Gastroesophageal sphincter (tissue), 3 donors: ENCODE measurements at regions not wholly inside any gene's neighbourhood (a gene's known extent, or its start where the extent isn't known, plus 50 kb on each side); places are given as distances from the start of the nearest gene placed in this dataset.

ENCODE experiments used
- EP300 ChIP-seq: sonication (generic); formaldehyde crosslinking; IDR thresholded peaks from one replicate; pipeline ENCODE4 v1.6.1; 2017; ENCODE audit warnings: antibody characterized with exemption, mild to moderate bottlenecking
- POLR2A ChIP-seq, 2 donors: fragments of 450-650 bp; IDR thresholded peaks; one replicate each; pipeline ENCODE4 v1.6.1; 2017; ENCODE audit warnings: antibody characterized with exemption in 2 of 2, mild to moderate bottlenecking in 2 of 2, moderate library complexity in 1 of 2
- POLR2AphosphoS5 ChIP-seq: sonication (generic); formaldehyde crosslinking; IDR thresholded peaks from one replicate; pipeline ENCODE4 v1.6.1; 2017; ENCODE audit warnings: antibody characterized with exemption
- TF ChIP-seq, protein P1 (sequence below), 4 experiments: fragments of 200-600 bp in 2 of 4; fragments of 450-650 bp in 2 of 4; sonication (generic) in 1 of 4; IDR thresholded peaks; one replicate each; pipeline ENCODE4 v1.5.1; 2017 to 2019; ENCODE audit warnings: antibody characterized with exemption in 4 of 4, mild to moderate bottlenecking in 2 of 4, moderate library complexity in 2 of 4

GRCh38 chr1:233844692-233845091 is 59.8 kb upstream of the SLC35F3 start:
- TF ChIP-seq, protein P1, sequence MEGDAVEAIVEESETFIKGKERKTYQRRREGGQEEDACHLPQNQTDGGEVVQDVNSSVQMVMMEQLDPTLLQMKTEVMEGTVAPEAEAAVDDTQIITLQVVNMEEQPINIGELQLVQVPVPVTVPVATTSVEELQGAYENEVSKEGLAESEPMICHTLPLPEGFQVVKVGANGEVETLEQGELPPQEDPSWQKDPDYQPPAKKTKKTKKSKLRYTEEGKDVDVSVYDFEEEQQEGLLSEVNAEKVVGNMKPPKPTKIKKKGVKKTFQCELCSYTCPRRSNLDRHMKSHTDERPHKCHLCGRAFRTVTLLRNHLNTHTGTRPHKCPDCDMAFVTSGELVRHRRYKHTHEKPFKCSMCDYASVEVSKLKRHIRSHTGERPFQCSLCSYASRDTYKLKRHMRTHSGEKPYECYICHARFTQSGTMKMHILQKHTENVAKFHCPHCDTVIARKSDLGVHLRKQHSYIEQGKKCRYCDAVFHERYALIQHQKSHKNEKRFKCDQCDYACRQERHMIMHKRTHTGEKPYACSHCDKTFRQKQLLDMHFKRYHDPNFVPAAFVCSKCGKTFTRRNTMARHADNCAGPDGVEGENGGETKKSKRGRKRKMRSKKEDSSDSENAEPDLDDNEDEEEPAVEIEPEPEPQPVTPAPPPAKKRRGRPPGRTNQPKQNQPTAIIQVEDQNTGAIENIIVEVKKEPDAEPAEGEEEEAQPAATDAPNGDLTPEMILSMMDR (IDR thresholded peaks at IDR 0.05), result no peak
- TF ChIP-seq POLR2A (IDR thresholded peaks at IDR 0.05) (no peak), POLR2AphosphoS5 (no peak), EP300 (no peak)
